ENCODE measurements at regions not wholly inside any gene's neighbourhood (a gene's known extent, or its start where the extent isn't known, plus 50 kb on each side); places are given as distances from the start of the nearest gene placed in this dataset.
A peak's percentile ranks its signal among the peaks of the same experiment; 100 is the strongest.

DNA sequence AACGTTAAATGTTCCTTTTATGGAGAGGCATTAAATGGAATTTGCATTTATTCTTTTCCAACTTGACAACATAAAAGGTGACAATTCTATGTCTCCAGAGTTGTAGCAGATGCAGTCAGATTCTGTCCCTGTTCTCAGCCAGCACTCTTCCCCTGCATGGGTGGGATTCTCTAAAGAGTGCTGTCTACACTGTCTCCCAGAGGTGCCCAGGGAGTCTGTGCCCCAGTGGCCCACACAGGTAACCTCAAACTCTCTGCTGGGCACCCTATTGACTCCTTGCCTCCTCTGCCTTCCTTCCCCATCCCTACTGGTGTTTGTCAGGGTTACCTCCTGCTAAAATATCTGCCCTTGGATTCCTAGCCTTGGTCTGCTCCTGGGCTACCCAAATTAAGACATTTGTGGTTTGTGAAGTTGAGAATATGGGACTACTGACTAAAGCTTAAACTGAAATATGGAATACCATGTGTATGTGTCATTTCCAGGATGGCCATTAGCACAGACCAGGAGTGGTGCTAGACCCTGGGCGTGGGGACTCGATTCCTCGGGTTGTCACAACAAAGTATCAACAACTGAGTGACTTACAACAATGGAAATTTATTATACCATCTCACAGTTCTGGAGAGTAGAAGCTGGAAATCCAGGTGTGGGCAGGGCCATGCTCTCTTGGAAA, 284.7 kb downstream of the CDH26 start:
- DNase-seq (ENCODE audit: low read depth in 2 of 2): no peak

- no peak for DNase-seq (ENCODE audit: low read depth in 2 of 2)
These were observed 286.3 kb downstream of the CDH26 start for GRCh38 chr20:60244373-60245146.

DNA sequence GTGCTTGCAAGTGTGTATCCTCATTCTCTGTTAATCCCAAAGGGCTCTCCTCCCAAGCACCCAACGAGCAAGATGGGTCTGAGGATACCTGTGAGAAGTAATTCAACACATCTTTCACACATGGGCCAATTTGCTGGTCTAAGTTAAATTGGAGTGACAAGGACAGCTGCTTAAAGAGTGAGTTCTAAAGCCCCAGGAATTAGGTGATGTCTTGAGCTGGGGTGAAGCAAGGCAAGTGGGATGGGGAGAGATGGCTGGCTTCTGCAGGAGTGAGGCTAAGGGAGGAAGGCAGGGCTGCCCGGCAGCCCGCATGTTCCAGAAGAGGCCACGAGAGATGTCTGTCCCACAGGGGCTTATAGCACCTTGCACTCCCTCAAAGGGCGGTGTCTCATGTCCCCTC, 288.5 kb downstream of the CDH26 start:
- no peak for DNase-seq (ENCODE audit: low read depth in 2 of 2)

DNA sequence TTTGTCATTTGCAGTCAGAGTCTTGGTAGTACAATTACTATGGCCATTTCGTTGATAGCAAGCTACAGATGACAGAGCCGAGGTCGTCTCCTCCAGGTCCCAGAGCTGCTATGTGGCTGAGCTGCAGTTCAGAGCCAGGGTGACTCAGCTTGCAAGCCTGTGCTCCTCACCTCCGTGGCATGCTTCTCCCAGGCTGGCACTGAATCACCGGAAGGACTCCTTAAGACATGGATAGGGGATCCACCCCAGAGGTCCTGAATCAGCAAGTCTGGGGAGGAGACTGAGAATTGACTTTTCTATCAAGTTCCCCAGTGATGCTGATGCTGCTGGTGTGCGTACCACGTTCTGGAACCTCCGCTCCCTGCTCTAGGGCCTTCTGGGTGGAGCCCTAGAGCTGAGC, 291.2 kb downstream of the CDH26 start:
- DNase-seq (ENCODE audit: low read depth in 2 of 2): no peak

DNA sequence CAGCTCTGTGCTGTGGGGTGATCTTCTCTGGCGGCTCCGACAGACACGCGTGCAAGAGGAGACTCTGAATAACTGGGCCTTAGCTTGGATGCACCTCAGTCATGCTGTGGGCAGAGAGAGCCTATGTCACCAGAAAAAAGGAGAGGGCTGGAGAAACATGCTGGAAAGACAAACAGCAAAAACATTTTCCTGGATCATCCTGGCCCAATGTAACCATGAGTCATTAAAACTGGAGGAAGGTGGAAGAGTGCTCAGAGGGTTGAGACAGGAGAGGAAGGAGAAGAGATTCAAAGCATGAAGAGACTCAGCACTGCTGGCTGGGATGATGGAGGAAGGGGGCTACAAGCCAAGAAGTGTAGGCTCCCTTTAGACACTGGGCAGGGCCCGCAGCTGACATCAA, 292.0 kb downstream of the CDH26 start:
- DNase-seq (ENCODE audit: low read depth in 2 of 2): no peak

GRCh38 chr20:60252866-60253265, 294.6 kb downstream of the CDH26 start:
- DNase-seq (ENCODE audit: low read depth in 2 of 2): no peak

GRCh38 chr20:60253471-60253870, 295.2 kb downstream of the CDH26 start:
- DNase-seq (ENCODE audit: low read depth in 2 of 2): no peak

- no peak for DNase-seq (ENCODE audit: low read depth in 2 of 2)
These were observed 296.7 kb downstream of the CDH26 start for GRCh38 chr20:60254901-60255411.

- no peak for DNase-seq (ENCODE audit: low read depth in 2 of 2)
These were observed 297.2 kb downstream of the CDH26 start for GRCh38 chr20:60255415-60255814.

DNA sequence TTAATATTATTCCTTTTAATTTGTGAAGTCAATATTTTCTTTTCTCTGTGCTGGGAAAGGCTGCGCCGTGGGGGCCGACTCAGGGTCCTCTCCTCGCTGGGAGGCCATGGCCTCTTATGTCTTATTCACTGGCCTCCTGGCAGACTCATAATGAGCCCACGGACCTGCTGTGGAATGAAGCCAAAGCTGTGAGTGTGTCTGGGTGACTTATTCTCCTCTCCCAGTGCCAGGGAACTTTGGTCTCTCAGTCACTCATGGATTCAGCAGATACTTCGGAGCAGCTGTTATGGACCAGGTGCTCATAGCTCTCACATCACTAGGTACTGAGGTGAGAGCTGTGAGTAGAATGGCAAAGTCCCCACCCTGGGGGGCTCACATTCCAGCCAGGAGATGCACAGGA, 297.6 kb downstream of the CDH26 start:
- no peak for DNase-seq (ENCODE audit: low read depth in 2 of 2)

- DNase-seq (ENCODE audit: low read depth in 2 of 2): no peak
These were observed 298.6 kb downstream of the CDH26 start for GRCh38 chr20:60256811-60257210.

GRCh38 chr20:60257671-60258070, 299.4 kb downstream of the CDH26 start:
- DNase-seq (ENCODE audit: low read depth in 2 of 2): no peak

- no peak for DNase-seq (ENCODE audit: low read depth in 2 of 2)
These were observed 300.1 kb downstream of the CDH26 start for GRCh38 chr20:60258255-60258863.

GRCh38 chr20:60261333-60261732, 303.1 kb downstream of the CDH26 start:
- no peak for DNase-seq (ENCODE audit: low read depth in 2 of 2)

- DNase-seq (ENCODE audit: low read depth in 2 of 2): peak; percentile 32 to 50
These were observed 304.9 kb downstream of the CDH26 start for GRCh38 chr20:60262967-60263603.

DNA sequence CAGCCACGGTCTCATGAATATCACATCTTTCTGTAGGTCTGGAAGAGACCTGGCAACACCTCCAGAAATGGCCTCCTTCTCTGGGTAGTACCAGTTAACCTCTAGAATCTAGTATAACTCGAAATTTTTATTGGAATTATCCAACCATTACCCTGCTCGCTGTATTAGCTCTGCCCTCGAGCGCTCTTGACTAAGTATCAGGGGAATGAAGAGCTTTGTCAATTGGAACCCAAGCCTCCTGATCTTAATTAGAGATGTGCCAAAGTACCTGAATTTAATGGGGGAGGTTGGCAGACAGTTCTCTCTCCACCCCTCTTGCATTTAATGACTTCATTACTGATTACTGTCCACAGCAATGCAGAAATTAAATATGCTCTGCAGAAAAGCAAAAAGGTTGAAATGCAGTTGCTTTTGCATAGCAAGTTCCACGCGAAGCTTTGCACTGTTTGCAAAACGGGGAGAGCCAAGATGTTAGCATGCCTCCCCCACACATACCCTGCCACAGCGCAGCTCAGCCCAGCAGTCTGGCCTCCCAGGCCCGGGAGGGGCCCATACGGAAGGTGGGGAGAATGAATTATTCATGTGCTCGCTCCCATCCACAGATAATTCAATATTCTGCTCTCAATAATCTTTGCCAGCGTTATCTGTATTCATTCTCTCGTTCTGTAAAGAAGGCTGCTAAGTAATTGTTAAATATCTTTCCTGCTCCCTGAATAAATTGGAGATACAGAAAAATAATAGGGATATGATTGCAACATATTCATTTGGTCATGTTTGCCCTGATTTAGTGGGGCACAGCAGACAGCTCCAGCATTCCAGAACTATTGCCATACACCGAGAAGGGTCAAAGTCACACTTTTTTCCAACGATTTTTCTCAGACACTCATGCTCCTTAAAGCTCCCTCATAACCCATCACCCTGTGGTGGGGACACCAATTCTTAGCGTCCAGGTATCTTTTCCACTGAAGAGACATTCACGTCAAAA, 305.8 kb downstream of the CDH26 start:
- DNase-seq (ENCODE audit: low read depth in 2 of 2): no peak

- DNase-seq (ENCODE audit: low read depth in 2 of 2): no peak
These were observed 308.1 kb downstream of the CDH26 start for GRCh38 chr20:60266177-60266823.

- no peak for DNase-seq (ENCODE audit: low read depth in 2 of 2)
These were observed 310.3 kb downstream of the CDH26 start for GRCh38 chr20:60268491-60268890.

- no peak for DNase-seq (ENCODE audit: low read depth in 2 of 2)
These were observed 311.4 kb downstream of the CDH26 start for GRCh38 chr20:60269573-60270162.

GRCh38 chr20:60270341-60270740, 312.1 kb downstream of the CDH26 start:
- DNase-seq (ENCODE audit: low read depth in 2 of 2): no peak

Data from stimulated activated CD4-positive, alpha-beta T cell treated with anti-CD3 and anti-CD28 coated beads, Interleukin-4, amount 100 ng/mL, for 48 hours (primary cell).